Trophoblast cell (in vitro differentiated cells and primary cell): ENCODE measurements at regions not wholly inside any gene's neighbourhood (a gene's known extent, or its start where the extent isn't known, plus 50 kb on each side); places are given as distances from the start of the nearest gene placed in this dataset.

ENCODE experiments used
- DNase-seq, 2 donors: peaks; one replicate each; pipeline ENCODE4 v3.0.0-alpha.2; 2016
- H2AFZ ChIP-seq: 2 replicates; pipeline ENCODE4 v1.6.1; 2013; ENCODE audit warnings: low read length, moderate library complexity, mild to moderate bottlenecking; ENCODE audit not compliant: insufficient read depth, poor library complexity
- H2AK5ac ChIP-seq: 2 replicates; pipeline ENCODE4 v1.6.1; 2013; ENCODE audit warnings: mild to moderate bottlenecking, low read length
- H2BK120ac ChIP-seq: 2 replicates; pipeline ENCODE4 v1.6.1; 2013; ENCODE audit warnings: low read length, mild to moderate bottlenecking, moderate library complexity; ENCODE audit not compliant: insufficient read depth, poor library complexity
- H2BK12ac ChIP-seq: 2 replicates; pipeline ENCODE4 v1.6.1; 2013; ENCODE audit warnings: mild to moderate bottlenecking, low read length, moderate library complexity
- H2BK5ac ChIP-seq: 2 replicates; pipeline ENCODE4 v1.6.1; 2013; ENCODE audit warnings: low read length, low read depth, moderate library complexity, mild to moderate bottlenecking; ENCODE audit not compliant: poor library complexity
- H3K14ac ChIP-seq: 2 replicates; pipeline ENCODE4 v1.6.1; 2013; ENCODE audit warnings: mild to moderate bottlenecking, low read length
- H3K18ac ChIP-seq: 2 replicates; pipeline ENCODE4 v1.6.1; 2013; ENCODE audit warnings: mild to moderate bottlenecking, low read length
- H3K23ac ChIP-seq: 2 replicates; pipeline ENCODE4 v1.6.1; 2013; ENCODE audit warnings: low read length
- H3K27ac ChIP-seq: 2 replicates; pipeline ENCODE4 v1.5.1; 2013; ENCODE audit warnings: low read depth, mild to moderate bottlenecking, inconsistent platforms, low read length, moderate library complexity
- H3K27me3 ChIP-seq: 2 replicates; pipeline ENCODE4 v1.6.1; 2013; ENCODE audit warnings: inconsistent platforms, mild to moderate bottlenecking, low read length, moderate library complexity; ENCODE audit not compliant: insufficient read depth
- H3K36me3 ChIP-seq, 2 experiments: 1 replicate in 1 of 2; 2 replicates in 1 of 2; pipeline ENCODE4 v1.6.1; 2013; ENCODE audit warnings: low read length in 2 of 2, mild to moderate bottlenecking in 2 of 2, moderate library complexity in 1 of 2; ENCODE audit not compliant: insufficient read depth in 2 of 2, control insufficient read depth in 1 of 2
- H3K4ac ChIP-seq: 2 replicates; pipeline ENCODE4 v1.6.1; 2013; ENCODE audit warnings: low read depth, mild to moderate bottlenecking, low read length, moderate library complexity
- H3K4me1 ChIP-seq, 2 experiments: 1 replicate in 1 of 2; 2 replicates in 1 of 2; pipeline ENCODE4 v1.6.1; 2013; ENCODE audit warnings: low read length in 2 of 2, mild to moderate bottlenecking in 2 of 2, moderate library complexity in 1 of 2; ENCODE audit not compliant: insufficient read depth in 2 of 2, control insufficient read depth in 1 of 2
- H3K4me2 ChIP-seq: 2 replicates; pipeline ENCODE4 v1.6.1; 2013; ENCODE audit warnings: inconsistent platforms, mild to moderate bottlenecking, low read length, moderate library complexity
- H3K4me3 ChIP-seq: 2 replicates; pipeline ENCODE4 v1.5.1; 2013; ENCODE audit warnings: mild to moderate bottlenecking, low read depth, low read length, inconsistent platforms
- H3K79me1 ChIP-seq: one replicate; pipeline ENCODE4 v1.6.1; 2013; ENCODE audit warnings: low read length
- H3K79me2 ChIP-seq: 2 replicates; pipeline ENCODE4 v1.6.1; 2013; ENCODE audit warnings: low read length, mild to moderate bottlenecking; ENCODE audit not compliant: control insufficient read depth, insufficient read depth, poor library complexity
- H3K9ac ChIP-seq: 2 replicates; pipeline ENCODE4 v1.6.1; 2013; ENCODE audit warnings: mild to moderate bottlenecking, low read length
- H3K9me3 ChIP-seq: 2 replicates; pipeline ENCODE4 v1.6.1; 2013; ENCODE audit warnings: low read depth, mild to moderate bottlenecking, control low read depth, inconsistent platforms, low read length; ENCODE audit not compliant: insufficient read depth
- H4K12ac ChIP-seq: 2 replicates; pipeline ENCODE4 v1.6.1; 2013; ENCODE audit warnings: low read depth, mild to moderate bottlenecking, low read length, moderate library complexity
- H4K8ac ChIP-seq: 2 replicates; pipeline ENCODE4 v1.6.1; 2013; ENCODE audit warnings: low read depth, mild to moderate bottlenecking, low read length, moderate library complexity
- H4K91ac ChIP-seq: one replicate; pipeline ENCODE4 v1.6.1; 2013; ENCODE audit warnings: low read depth, mild to moderate bottlenecking, low read length, moderate library complexity
- WGBS: extraction: QIAGEN DNeasy Blood & Tissue Kit; methylation state at CpG from one replicate; pipeline ENCODE4 v1.1.7; 2013; ENCODE audit warnings: missing lambda C conversion rate; ENCODE audit not compliant: insufficient read length, insufficient coverage; ENCODE audit errors: extremely low coverage; 5-methylcytosine and 5-hydroxymethylcytosine counted together

- WGBS: no CpG with 5 or more reads among the region's 2 CpGs
- Histone ChIP-seq H3K14ac (peak overlapping the region; percentile 11), H4K12ac (no peak overlapping the region), H3K4me3 (no peak overlapping the region), H3K18ac (no peak overlapping the region), H3K79me1 (peaks cover 2% of the 10 kb centered on the region), H3K4me2 (no peak overlapping the region), H3K4me1 (peaks cover 4 to 16% of the 10 kb centered on the region in 2 experiments), H3K23ac (no peak overlapping the region), H2AK5ac (peak overlapping the region; percentile 76), H2BK12ac (peak overlapping the region; percentile 24), H3K27ac (no peak overlapping the region), H4K8ac (no peak overlapping the region), H2BK5ac (no peak overlapping the region), H2AFZ (no peak overlapping the region), H3K36me3 (no peaks in the 10 kb centered on the region), H3K79me2 (no peaks in the 10 kb centered on the region), H2BK120ac (no peak overlapping the region), H3K9me3 (peaks cover 1% of the 10 kb centered on the region), H3K9ac (no peak overlapping the region), H3K27me3 (no peaks in the 10 kb centered on the region), H4K91ac (no peak overlapping the region), H3K4ac (no peak overlapping the region)
- no peak for DNase-seq
Observed at GRCh38 chr6:90415178-90415577, 118.5 kb upstream of the BACH2 start.

GRCh38 chr6:90414352-90414751 lies 117.7 kb upstream of the BACH2 start:
- no CpG with 5 or more reads among the region's 5 CpGs for WGBS

GRCh38 chr6:90413867-90414266 lies 117.2 kb upstream of the BACH2 start:
- Histone ChIP-seq H3K79me1 (peaks cover 5% of the 10 kb centered on the region), H3K9ac (no peak overlapping the region), H2AK5ac (no peak overlapping the region), H3K36me3 (no peaks in the 10 kb centered on the region), H3K4me3 (no peak overlapping the region), H3K14ac (no peak overlapping the region), H3K23ac (no peak overlapping the region), H2BK12ac (no peak overlapping the region), H3K27me3 (no peaks in the 10 kb centered on the region), H3K4me1 (peaks cover 4 to 16% of the 10 kb centered on the region in 2 experiments), H2AFZ (no peak overlapping the region), H3K18ac (no peak overlapping the region), H2BK5ac (no peak overlapping the region), H3K4ac (no peak overlapping the region), H2BK120ac (no peak overlapping the region), H3K9me3 (peaks cover 1% of the 10 kb centered on the region), H3K79me2 (no peaks in the 10 kb centered on the region), H4K12ac (no peak overlapping the region), H4K91ac (no peak overlapping the region), H3K27ac (no peak overlapping the region), H3K4me2 (no peak overlapping the region), H4K8ac (no peak overlapping the region)
- DNase-seq: peak in 1 of 2 donors; percentile 4
- no CpG with 5 or more reads among the region's 8 CpGs for WGBS

More at GRCh38 chr6:90414352-90414751, 117.7 kb upstream of the BACH2 start:
- Histone ChIP-seq H3K9me3 (peaks cover 1% of the 10 kb centered on the region), H3K79me1 (peaks cover 4% of the 10 kb centered on the region), H3K27ac (no peak overlapping the region), H3K9ac (no peak overlapping the region), H3K23ac (no peak overlapping the region), H4K8ac (no peak overlapping the region), H3K14ac (no peak overlapping the region), H4K91ac (no peak overlapping the region), H2AFZ (no peak overlapping the region), H3K79me2 (no peaks in the 10 kb centered on the region), H2AK5ac (no peak overlapping the region), H3K18ac (no peak overlapping the region), H2BK12ac (no peak overlapping the region), H4K12ac (no peak overlapping the region), H3K36me3 (no peaks in the 10 kb centered on the region), H3K27me3 (no peaks in the 10 kb centered on the region), H2BK5ac (no peak overlapping the region), H3K4me2 (no peak overlapping the region), H3K4ac (no peak overlapping the region), H3K4me3 (no peak overlapping the region), H3K4me1 (peaks cover 4 to 16% of the 10 kb centered on the region in 2 experiments), H2BK120ac (no peak overlapping the region)
- DNase-seq: no peak

GRCh38 chr6:90413396-90413795 lies 116.8 kb upstream of the BACH2 start:
- WGBS: no CpG with 5 or more reads among the region's 14 CpGs
- H3K9me3 ChIP-seq: peaks cover 1% of the 10 kb centered on the region
- no peak overlapping the region for H3K23ac ChIP-seq

More at GRCh38 chr6:90413396-90413795, 116.8 kb upstream of the BACH2 start:
- Histone ChIP-seq H3K4me3 (no peak overlapping the region), H3K4me1 (peaks cover 4 to 16% of the 10 kb centered on the region in 2 experiments), H3K79me1 (peaks cover 5% of the 10 kb centered on the region), H4K91ac (no peak overlapping the region), H3K9ac (no peak overlapping the region), H3K27ac (no peak overlapping the region), H3K79me2 (no peaks in the 10 kb centered on the region), H3K18ac (no peak overlapping the region), H2BK120ac (no peak overlapping the region), H4K12ac (no peak overlapping the region), H3K27me3 (no peaks in the 10 kb centered on the region), H3K4ac (no peak overlapping the region), H3K4me2 (no peak overlapping the region), H3K36me3 (no peaks in the 10 kb centered on the region), H2AK5ac (no peak overlapping the region), H2BK5ac (no peak overlapping the region), H4K8ac (no peak overlapping the region), H2AFZ (no peak overlapping the region), H2BK12ac (peak overlapping the region; percentile 9), H3K14ac (no peak overlapping the region)
- no peak for DNase-seq
